ENCODE measurements at regions not wholly inside any gene's neighbourhood (a gene's known extent, or its start where the extent isn't known, plus 50 kb on each side); places are given as distances from the start of the nearest gene placed in this dataset.

- H3K4me3 ChIP-seq (ENCODE audit: low read depth, low read length) = no peak overlapping the region
- no peak for TF ChIP-seq CTCF (IDR thresholded peaks at IDR 0.05; ENCODE audit: borderline replicate concordance, insufficient read depth, low read depth, low read length)
Observed at GRCh38 chr13:44266305-44266704, 107.3 kb upstream of the SERP2 start.

- TF ChIP-seq CTCF (IDR thresholded peaks at IDR 0.05; ENCODE audit: borderline replicate concordance, insufficient read depth, low read depth, low read length) = no peak
- H3K4me3 ChIP-seq (ENCODE audit: low read depth, low read length) = no peak overlapping the region
Observed at GRCh38 chr13:44266772-44267171, 106.9 kb upstream of the SERP2 start.

GRCh38 chr13:44267203-44267602 lies 106.4 kb upstream of the SERP2 start:
- TF ChIP-seq CTCF (IDR thresholded peaks at IDR 0.05; ENCODE audit: borderline replicate concordance, insufficient read depth, low read depth, low read length) = no peak
- no peak overlapping the region for H3K4me3 ChIP-seq (ENCODE audit: low read depth, low read length)

- no peak overlapping the region for H3K4me3 ChIP-seq (ENCODE audit: low read depth, low read length)
- no peak for TF ChIP-seq CTCF (IDR thresholded peaks at IDR 0.05; ENCODE audit: borderline replicate concordance, insufficient read depth, low read depth, low read length)
Observed at GRCh38 chr13:44267980-44268379, 105.6 kb upstream of the SERP2 start.

GRCh38 chr13:44268980-44269379 lies 104.6 kb upstream of the SERP2 start:
- TF ChIP-seq CTCF (IDR thresholded peaks at IDR 0.05; ENCODE audit: borderline replicate concordance, insufficient read depth, low read depth, low read length) = no peak
- H3K4me3 ChIP-seq (ENCODE audit: low read depth, low read length) = no peak overlapping the region

GRCh38 chr13:44270150-44270549 lies 103.5 kb upstream of the SERP2 start:
- no peak for TF ChIP-seq CTCF (IDR thresholded peaks at IDR 0.05; ENCODE audit: borderline replicate concordance, insufficient read depth, low read depth, low read length)
- H3K4me3 ChIP-seq (ENCODE audit: low read depth, low read length) = no peak overlapping the region

- no peak for TF ChIP-seq CTCF (IDR thresholded peaks at IDR 0.05; ENCODE audit: borderline replicate concordance, insufficient read depth, low read depth, low read length)
- H3K4me3 ChIP-seq (ENCODE audit: low read depth, low read length) = no peak overlapping the region
Observed at GRCh38 chr13:44271031-44271455, 102.6 kb upstream of the SERP2 start.
